Thyroid gland (tissue), 4 donors: ENCODE measurements at regions not wholly inside any gene's neighbourhood (a gene's known extent, or its start where the extent isn't known, plus 50 kb on each side); places are given as distances from the start of the nearest gene placed in this dataset.

ENCODE experiments used
- DNase-seq, 2 donors: peaks; one replicate each; pipeline ENCODE4 v3.0.0-alpha.2; 2019
- H3K27ac ChIP-seq, 3 donors: fragments of 200-600 bp; sonication (generic); 1 replicate in 2 of 3; 2 replicates in 1 of 3; pipeline ENCODE4 v1.5.1; 2016 to 2019; ENCODE audit warnings: mild to moderate bottlenecking in 1 of 3, moderate library complexity in 1 of 3
- H3K27me3 ChIP-seq: fragments of 200-600 bp; sonication (generic); one replicate; pipeline ENCODE4 v1.5.1; 2019
- H3K36me3 ChIP-seq, 2 donors: fragments of 200-600 bp; sonication (generic); one replicate each; pipeline ENCODE4 v1.5.1; 2016 to 2019
- H3K4me1 ChIP-seq, 2 donors: fragments of 200-600 bp; sonication (generic); one replicate each; pipeline ENCODE4 v1.5.1; 2017 to 2019
- H3K4me3 ChIP-seq, 3 donors: fragments of 200-600 bp; sonication (generic); replicated peaks in 1 of 3; 1 replicate in 2 of 3; 2 replicates in 1 of 3; pipeline ENCODE4 v1.5.1; 2016; ENCODE audit warnings: mild to moderate bottlenecking in 1 of 3
- H3K9me3 ChIP-seq: fragments of 200-600 bp; sonication (generic); one replicate; pipeline ENCODE4 v1.5.1; 2017
- POLR2A ChIP-seq, 2 donors: fragments of 450-650 bp; IDR thresholded peaks; one replicate each; pipeline ENCODE4 v1.6.1; 2017; ENCODE audit warnings: antibody characterized with exemption in 2 of 2, mild to moderate bottlenecking in 2 of 2, moderate library complexity in 1 of 2
- WGBS, 2 donors: methylation state at CpG; one replicate each; pipeline ENCODE4 v1.1.5; 2017; 5-methylcytosine and 5-hydroxymethylcytosine counted together
- intact Hi-C: fragments of 100-400 bp; cut with DNase I; formaldehyde crosslinking; loops from one replicate; pipeline ENCODE4 v1.15.1; 2023
- TF ChIP-seq, protein P1 (sequence below), 6 experiments: fragments of 200-600 bp in 3 of 6; fragments of 450-650 bp in 3 of 6; sonication (generic) in 3 of 6; IDR thresholded peaks; one replicate each; pipeline ENCODE4 v1.5.1; 2016 to 2019; ENCODE audit warnings: antibody characterized with exemption in 6 of 6, mild to moderate bottlenecking in 2 of 6, inconsistent platforms in 1 of 6, moderate library complexity in 1 of 6

DNA sequence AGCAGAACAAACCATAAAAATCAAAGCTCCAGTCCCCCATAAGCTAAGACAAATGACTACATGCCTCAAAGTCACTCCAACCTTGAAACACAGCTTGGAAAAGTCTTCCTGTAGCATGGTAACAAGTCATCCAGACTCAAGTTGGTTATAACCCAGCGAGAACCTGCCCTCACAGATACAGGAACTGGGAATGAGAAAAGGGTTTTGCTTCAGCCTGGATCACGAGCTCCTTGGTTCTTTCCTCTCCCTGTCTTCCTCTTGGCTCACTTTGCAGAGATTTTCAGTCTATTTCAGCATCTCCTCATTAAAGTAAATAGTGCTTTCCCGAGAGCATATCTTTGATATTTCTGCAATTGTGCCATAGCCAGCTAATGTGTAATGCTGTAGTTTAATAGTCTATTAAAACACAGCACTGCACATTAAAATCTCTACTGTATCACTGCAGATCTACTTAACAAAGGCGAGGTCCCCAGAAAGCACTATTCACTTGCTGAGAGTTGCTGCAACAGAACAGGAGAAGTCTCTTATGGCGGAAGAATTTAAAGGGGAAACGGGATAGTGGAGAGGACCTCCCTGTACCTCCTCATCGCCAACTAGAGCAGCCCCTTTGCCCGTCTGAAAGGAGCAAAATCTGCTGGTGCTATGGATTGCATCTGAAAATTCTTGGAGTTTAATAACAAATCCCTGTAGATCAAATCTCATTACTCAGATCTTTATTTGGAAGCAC, 249.3 kb upstream of the GATB start:
- H3K27me3 ChIP-seq = no peaks in the 10 kb centered on the region
- DNase-seq = no peak
- H3K4me3 ChIP-seq = no peak overlapping the region
- H3K9me3 ChIP-seq = no peaks in the 10 kb centered on the region
- intact Hi-C loops = no loop called here
- 46 to 51% methylated on average over 8 of the region's 8 CpGs for WGBS, 2 donors
- H3K27ac ChIP-seq = no peak overlapping the region
- no peaks in the 10 kb centered on the region for H3K36me3 ChIP-seq
- H3K4me1 ChIP-seq = no peaks in the 10 kb centered on the region
- TF ChIP-seq POLR2A (IDR thresholded peaks at IDR 0.05) = no peak
- TF ChIP-seq, protein P1, sequence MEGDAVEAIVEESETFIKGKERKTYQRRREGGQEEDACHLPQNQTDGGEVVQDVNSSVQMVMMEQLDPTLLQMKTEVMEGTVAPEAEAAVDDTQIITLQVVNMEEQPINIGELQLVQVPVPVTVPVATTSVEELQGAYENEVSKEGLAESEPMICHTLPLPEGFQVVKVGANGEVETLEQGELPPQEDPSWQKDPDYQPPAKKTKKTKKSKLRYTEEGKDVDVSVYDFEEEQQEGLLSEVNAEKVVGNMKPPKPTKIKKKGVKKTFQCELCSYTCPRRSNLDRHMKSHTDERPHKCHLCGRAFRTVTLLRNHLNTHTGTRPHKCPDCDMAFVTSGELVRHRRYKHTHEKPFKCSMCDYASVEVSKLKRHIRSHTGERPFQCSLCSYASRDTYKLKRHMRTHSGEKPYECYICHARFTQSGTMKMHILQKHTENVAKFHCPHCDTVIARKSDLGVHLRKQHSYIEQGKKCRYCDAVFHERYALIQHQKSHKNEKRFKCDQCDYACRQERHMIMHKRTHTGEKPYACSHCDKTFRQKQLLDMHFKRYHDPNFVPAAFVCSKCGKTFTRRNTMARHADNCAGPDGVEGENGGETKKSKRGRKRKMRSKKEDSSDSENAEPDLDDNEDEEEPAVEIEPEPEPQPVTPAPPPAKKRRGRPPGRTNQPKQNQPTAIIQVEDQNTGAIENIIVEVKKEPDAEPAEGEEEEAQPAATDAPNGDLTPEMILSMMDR (IDR thresholded peaks at IDR 0.05) = no peak

- Histone ChIP-seq H3K27me3 (no peaks in the 10 kb centered on the region), H3K4me3 (no peak overlapping the region), H3K9me3 (no peaks in the 10 kb centered on the region), H3K4me1 (no peaks in the 10 kb centered on the region), H3K36me3 (no peaks in the 10 kb centered on the region), H3K27ac (no peak overlapping the region)
- intact Hi-C loops = no loop called here
- 76 to 84% methylated on average over 6 of the region's 6 CpGs for WGBS, 2 donors
- TF ChIP-seq, protein P1 (IDR thresholded peaks at IDR 0.05) = no peak
- no peak for TF ChIP-seq POLR2A (IDR thresholded peaks at IDR 0.05)
- DNase-seq = no peak
These were observed 248.3 kb upstream of the GATB start for GRCh38 chr4:152009031-152009670.

GRCh38 chr4:152007111-152007510, 246.3 kb upstream of the GATB start:
- TF ChIP-seq POLR2A (IDR thresholded peaks at IDR 0.05) = no peak
- TF ChIP-seq, protein P1 (IDR thresholded peaks at IDR 0.05) = no peak
- no peak overlapping the region for H3K27ac ChIP-seq
- no peaks in the 10 kb centered on the region for H3K4me1 ChIP-seq
- intact Hi-C loops = no loop called here
- no peak for DNase-seq
- H3K4me3 ChIP-seq = no peak overlapping the region
- H3K36me3 ChIP-seq = no peaks in the 10 kb centered on the region
- WGBS, 2 donors = 87 to 91% methylated on average over 3 of the region's 3 CpGs
- H3K9me3 ChIP-seq = no peaks in the 10 kb centered on the region
- H3K27me3 ChIP-seq = no peaks in the 10 kb centered on the region

DNA sequence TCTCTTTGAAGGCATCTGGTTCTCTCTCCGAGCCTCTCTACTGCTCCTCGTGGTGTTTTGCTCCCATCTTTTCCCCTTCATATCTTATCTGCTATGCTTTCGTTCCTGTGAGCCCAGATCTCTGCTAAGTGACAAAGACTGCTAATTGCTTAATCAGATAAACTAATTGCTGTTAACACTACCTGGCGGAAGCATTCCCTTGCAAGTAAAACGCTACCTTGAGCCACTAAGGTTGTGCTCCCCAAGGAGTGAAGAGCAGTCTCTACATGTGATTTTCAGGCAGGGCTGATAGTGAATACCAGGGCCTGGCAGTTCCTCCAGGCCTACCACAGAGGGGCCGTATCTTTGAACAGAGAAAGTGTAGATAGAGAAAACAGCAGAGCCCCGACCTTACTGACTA, 244.0 kb upstream of the GATB start:
- Histone ChIP-seq H3K27ac (no peak overlapping the region), H3K36me3 (no peaks in the 10 kb centered on the region), H3K4me3 (no peak overlapping the region), H3K27me3 (no peaks in the 10 kb centered on the region), H3K9me3 (no peaks in the 10 kb centered on the region), H3K4me1 (no peaks in the 10 kb centered on the region)
- TF ChIP-seq, protein P1 (IDR thresholded peaks at IDR 0.05) = no peak
- TF ChIP-seq POLR2A (IDR thresholded peaks at IDR 0.05) = no peak
- 62 to 70% methylated on average over 7 of the region's 7 CpGs for WGBS, 2 donors
- DNase-seq = no peak
- intact Hi-C loops = no loop called here

- no peak for TF ChIP-seq POLR2A (IDR thresholded peaks at IDR 0.05)
- TF ChIP-seq, protein P1 (IDR thresholded peaks at IDR 0.05) = no peak
- intact Hi-C loops = no loop called here
These were observed 239.7 kb upstream of the GATB start for GRCh38 chr4:152000518-152000917.

More at GRCh38 chr4:152000518-152000917, 239.7 kb upstream of the GATB start:
- no peak for DNase-seq
- no peaks in the 10 kb centered on the region for H3K27me3 ChIP-seq
- H3K27ac ChIP-seq = no peak overlapping the region
- no peaks in the 10 kb centered on the region for H3K36me3 ChIP-seq
- H3K4me1 ChIP-seq = no peaks in the 10 kb centered on the region
- no peak overlapping the region for H3K4me3 ChIP-seq
- no peaks in the 10 kb centered on the region for H3K9me3 ChIP-seq
